ENCODE measurements at regions not wholly inside any gene's neighbourhood (a gene's known extent, or its start where the extent isn't known, plus 50 kb on each side); places are given as distances from the start of the nearest gene placed in this dataset.

- no peaks in the 10 kb centered on the region for H3K4me1 Mint-ChIP-seq
- no peak overlapping the region for H3K27ac Mint-ChIP-seq
- no peaks in the 10 kb centered on the region for H3K27me3 Mint-ChIP-seq
- no peaks in the 10 kb centered on the region for H3K36me3 Mint-ChIP-seq
- H3K4me3 Mint-ChIP-seq, result no peak overlapping the region
- H3K9me3 Mint-ChIP-seq, result no peaks in the 10 kb centered on the region
These were observed 251.5 kb downstream of the TXNL1 start for GRCh38 chr18:56386856-56387255.

- H3K4me3 Mint-ChIP-seq, result no peak overlapping the region
- H3K36me3 Mint-ChIP-seq, result no peaks in the 10 kb centered on the region
- H3K27me3 Mint-ChIP-seq, result no peaks in the 10 kb centered on the region
These were observed 255.0 kb downstream of the TXNL1 start for GRCh38 chr18:56383349-56383748.

GRCh38 chr18:56382541-56382940 is 255.9 kb downstream of the TXNL1 start:
- Mint-ChIP-seq H3K27me3 (no peaks in the 10 kb centered on the region), H3K4me3 (no peak overlapping the region), H3K27ac (no peak overlapping the region), H3K4me1 (no peaks in the 10 kb centered on the region), H3K9me3 (no peaks in the 10 kb centered on the region), H3K36me3 (no peaks in the 10 kb centered on the region)

More at GRCh38 chr18:56383349-56383748, 255.0 kb downstream of the TXNL1 start:
- Mint-ChIP-seq H3K27ac (no peak overlapping the region), H3K9me3 (no peaks in the 10 kb centered on the region), H3K4me1 (no peaks in the 10 kb centered on the region)

GRCh38 chr18:56381196-56381595 is 257.2 kb downstream of the TXNL1 start:
- Mint-ChIP-seq H3K4me1 (no peaks in the 10 kb centered on the region), H3K9me3 (no peaks in the 10 kb centered on the region), H3K27me3 (no peaks in the 10 kb centered on the region), H3K36me3 (no peaks in the 10 kb centered on the region), H3K4me3 (no peak overlapping the region), H3K27ac (no peak overlapping the region)

- no peaks in the 10 kb centered on the region for H3K36me3 Mint-ChIP-seq
- no peak overlapping the region for H3K4me3 Mint-ChIP-seq
- H3K27me3 Mint-ChIP-seq, result no peaks in the 10 kb centered on the region
- no peak overlapping the region for H3K27ac Mint-ChIP-seq
- H3K4me1 Mint-ChIP-seq, result no peaks in the 10 kb centered on the region
- H3K9me3 Mint-ChIP-seq, result no peaks in the 10 kb centered on the region
These were observed 257.7 kb downstream of the TXNL1 start for GRCh38 chr18:56380685-56381084.

- no peaks in the 10 kb centered on the region for H3K36me3 Mint-ChIP-seq
- H3K9me3 Mint-ChIP-seq, result no peaks in the 10 kb centered on the region
- H3K27ac Mint-ChIP-seq, result no peak overlapping the region
- no peaks in the 10 kb centered on the region for H3K4me1 Mint-ChIP-seq
- H3K4me3 Mint-ChIP-seq, result no peak overlapping the region
- no peaks in the 10 kb centered on the region for H3K27me3 Mint-ChIP-seq
These were observed 259.1 kb downstream of the TXNL1 start for GRCh38 chr18:56379256-56379655.

- Mint-ChIP-seq H3K4me3 (no peak overlapping the region), H3K27me3 (peaks cover 2% of the 10 kb centered on the region), H3K4me1 (no peaks in the 10 kb centered on the region), H3K9me3 (no peaks in the 10 kb centered on the region), H3K36me3 (no peaks in the 10 kb centered on the region), H3K27ac (no peak overlapping the region)
These were observed 261.2 kb downstream of the TXNL1 start for GRCh38 chr18:56377231-56377630.

GRCh38 chr18:56374007-56374655 is 264.3 kb downstream of the TXNL1 start:
- H3K27me3 Mint-ChIP-seq, result peaks cover 2% of the 10 kb centered on the region
- no peak overlapping the region for H3K27ac Mint-ChIP-seq
- H3K36me3 Mint-ChIP-seq, result no peaks in the 10 kb centered on the region
- H3K9me3 Mint-ChIP-seq, result no peaks in the 10 kb centered on the region
- H3K4me1 Mint-ChIP-seq, result no peaks in the 10 kb centered on the region
- H3K4me3 Mint-ChIP-seq, result no peak overlapping the region

- Mint-ChIP-seq H3K4me3 (no peak overlapping the region), H3K27ac (no peak overlapping the region), H3K9me3 (no peaks in the 10 kb centered on the region), H3K4me1 (no peaks in the 10 kb centered on the region), H3K36me3 (no peaks in the 10 kb centered on the region), H3K27me3 (peaks cover 2% of the 10 kb centered on the region)
These were observed 264.8 kb downstream of the TXNL1 start for GRCh38 chr18:56373601-56374000.

GRCh38 chr18:56368066-56368465 is 270.3 kb downstream of the TXNL1 start:
- no peak overlapping the region for H3K4me3 Mint-ChIP-seq
- no peak overlapping the region for H3K27ac Mint-ChIP-seq
- no peaks in the 10 kb centered on the region for H3K4me1 Mint-ChIP-seq
- no peaks in the 10 kb centered on the region for H3K36me3 Mint-ChIP-seq
- peaks cover 5% of the 10 kb centered on the region for H3K9me3 Mint-ChIP-seq
- peaks cover 1% of the 10 kb centered on the region for H3K27me3 Mint-ChIP-seq

GRCh38 chr18:56358608-56359280 is 279.6 kb downstream of the TXNL1 start:
- no peaks in the 10 kb centered on the region for H3K36me3 Mint-ChIP-seq

GRCh38 chr18:56353663-56354260 is 284.6 kb downstream of the TXNL1 start:
- no peaks in the 10 kb centered on the region for H3K4me1 Mint-ChIP-seq
- no peak overlapping the region for H3K27ac Mint-ChIP-seq
- no peaks in the 10 kb centered on the region for H3K27me3 Mint-ChIP-seq
- H3K4me3 Mint-ChIP-seq, result no peak overlapping the region
- no peaks in the 10 kb centered on the region for H3K36me3 Mint-ChIP-seq
- peaks cover 12% of the 10 kb centered on the region for H3K9me3 Mint-ChIP-seq

More at GRCh38 chr18:56358608-56359280, 279.6 kb downstream of the TXNL1 start:
- peaks cover 24% of the 10 kb centered on the region for H3K9me3 Mint-ChIP-seq
- H3K27ac Mint-ChIP-seq, result no peak overlapping the region
- H3K4me3 Mint-ChIP-seq, result no peak overlapping the region
- H3K27me3 Mint-ChIP-seq, result no peaks in the 10 kb centered on the region
- H3K4me1 Mint-ChIP-seq, result no peaks in the 10 kb centered on the region

- Mint-ChIP-seq H3K4me3 (no peak overlapping the region), H3K27me3 (no peaks in the 10 kb centered on the region), H3K9me3 (peaks cover 12% of the 10 kb centered on the region), H3K4me1 (no peaks in the 10 kb centered on the region), H3K27ac (no peak overlapping the region), H3K36me3 (no peaks in the 10 kb centered on the region)
These were observed 286.4 kb downstream of the TXNL1 start for GRCh38 chr18:56351911-56352500.

- Mint-ChIP-seq H3K9me3 (peaks cover 11% of the 10 kb centered on the region), H3K27me3 (no peaks in the 10 kb centered on the region), H3K27ac (no peak overlapping the region), H3K4me1 (no peaks in the 10 kb centered on the region), H3K36me3 (no peaks in the 10 kb centered on the region), H3K4me3 (no peak overlapping the region)
These were observed 300.9 kb downstream of the TXNL1 start for GRCh38 chr18:56337507-56337906.

- Mint-ChIP-seq H3K4me1 (no peaks in the 10 kb centered on the region), H3K9me3 (no peaks in the 10 kb centered on the region), H3K27ac (no peak overlapping the region), H3K36me3 (no peaks in the 10 kb centered on the region), H3K4me3 (no peak overlapping the region), H3K27me3 (peaks cover 1% of the 10 kb centered on the region)
These were observed 304.6 kb downstream of the TXNL1 start for GRCh38 chr18:56333839-56334238.

GRCh38 chr18:56333146-56333545 is 305.2 kb downstream of the TXNL1 start:
- Mint-ChIP-seq H3K27me3 (peaks cover 1% of the 10 kb centered on the region), H3K4me1 (no peaks in the 10 kb centered on the region), H3K27ac (no peak overlapping the region), H3K36me3 (no peaks in the 10 kb centered on the region), H3K4me3 (no peak overlapping the region), H3K9me3 (no peaks in the 10 kb centered on the region)

Measured in activated naive CD4-positive, alpha-beta T cell treated with anti-CD3 and anti-CD28 coated beads, Interleukin-2, amount 50 U/mL, for 24 hours (primary cell).